ENCODE measurements at regions not wholly inside any gene's neighbourhood (a gene's known extent, or its start where the extent isn't known, plus 50 kb on each side); places are given as distances from the start of the nearest gene placed in this dataset.

GRCh38 chr3:76199382-76199781, 414.0 kb upstream of the ZNF717 start:
- intact Hi-C loops (cut with micrococcal nuclease; ENCODE audit: unreplicated experiment) (no loop called here), in situ Hi-C loops (cut with MboI) (no loop called here)
- Histone ChIP-seq H3K4me1 (ENCODE audit: control insufficient read depth, insufficient read depth, low read length) (no peaks in the 10 kb centered on the region), H3K27me3 (replicated peaks in 1 of 2; ENCODE audit: control insufficient read depth in 2 of 2, insufficient read depth in 2 of 2, low read length in 1 of 2) (no peaks in the 10 kb centered on the region), H3K4me3 (no peak overlapping the region), H3K9me3 (replicated peaks; ENCODE audit: control insufficient read depth, insufficient read depth, low read length) (no peaks in the 10 kb centered on the region), H3K4me2 (ENCODE audit: control insufficient read depth, insufficient read depth) (no peak overlapping the region), H3K9ac (ENCODE audit: control insufficient read depth, insufficient read depth, low read length) (no peak overlapping the region), H2AFZ (ENCODE audit: control insufficient read depth, low read depth, low read length) (no peak overlapping the region), H3K27ac (ENCODE audit: control insufficient read depth, insufficient read depth) (no peak overlapping the region), H3K79me2 (ENCODE audit: control insufficient read depth, insufficient read depth, low read length) (no peaks in the 10 kb centered on the region), H3K36me3 (ENCODE audit: control insufficient read depth in 2 of 2, insufficient read depth in 2 of 2, low read length in 1 of 2) (no peaks in the 10 kb centered on the region), H4K20me1 (ENCODE audit: control insufficient read depth, insufficient read depth) (no peaks in the 10 kb centered on the region)
- TF ChIP-seq MTA2 (IDR thresholded peaks at IDR 0.05; ENCODE audit: low read depth) = no peak
- TF ChIP-seq SMARCA5 (IDR thresholded peaks at IDR 0.05) = no peak
- no peak for TF ChIP-seq MXI1 (IDR thresholded peaks at IDR 0.05; ENCODE audit: low read depth, low read length)
- no peak for TF ChIP-seq POU2F2 (IDR thresholded peaks at IDR 0.05; ENCODE audit: borderline replicate concordance, low read depth, low read length)
- TF ChIP-seq IKZF2 (IDR thresholded peaks at IDR 0.05) = no peak
- TF ChIP-seq ZSCAN29 (IDR thresholded peaks at IDR 0.05) = no peak
- no peak for TF ChIP-seq NFXL1 (IDR thresholded peaks at IDR 0.05; ENCODE audit: borderline replicate concordance)
- TF ChIP-seq, protein P1, sequence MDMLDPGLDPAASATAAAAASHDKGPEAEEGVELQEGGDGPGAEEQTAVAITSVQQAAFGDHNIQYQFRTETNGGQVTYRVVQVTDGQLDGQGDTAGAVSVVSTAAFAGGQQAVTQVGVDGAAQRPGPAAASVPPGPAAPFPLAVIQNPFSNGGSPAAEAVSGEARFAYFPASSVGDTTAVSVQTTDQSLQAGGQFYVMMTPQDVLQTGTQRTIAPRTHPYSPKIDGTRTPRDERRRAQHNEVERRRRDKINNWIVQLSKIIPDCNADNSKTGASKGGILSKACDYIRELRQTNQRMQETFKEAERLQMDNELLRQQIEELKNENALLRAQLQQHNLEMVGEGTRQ (IDR thresholded peaks at IDR 0.05; ENCODE audit: borderline replicate concordance, low read depth, low read length) = no peak
- ChIA-PET SMC1A (ENCODE audit: uncharacterized antibody, unreplicated experiment) (interaction anchor here (1.1 kb wide), 1 partner anchor 14 kb away, joined by 3 read pairs; no protein-coding TSS in a partner anchor), CTCF (no interaction called here), RAD21 (ENCODE audit: unreplicated experiment) (no interaction called here), POLR2A (no interaction called here)
- no TSS peak for BruUV-seq (replicated peaks)
- 0% methylated on average over 5 of the region's 5 CpGs for WGBS (ENCODE audit: insufficient coverage, insufficient replicate concordance, low lambda C conversion rate, missing lambda C conversion rate)
- ATAC-seq (no peak), DNase-seq (ENCODE audit: low read depth, low spot score) (no peak), FAIRE-seq (no peak)

- intact Hi-C loops (cut with micrococcal nuclease; ENCODE audit: unreplicated experiment) (no loop called here), in situ Hi-C loops (cut with MboI) (no loop called here)
- no peaks in the 10 kb centered on the region for H4K20me1 ChIP-seq (ENCODE audit: control insufficient read depth, insufficient read depth)
- no peaks in the 10 kb centered on the region for H3K4me1 ChIP-seq (ENCODE audit: control insufficient read depth, insufficient read depth, low read length)
- SMC1A ChIA-PET (ENCODE audit: uncharacterized antibody, unreplicated experiment) = no interaction called here
- no peaks in the 10 kb centered on the region for H3K36me3 ChIP-seq (ENCODE audit: control insufficient read depth in 2 of 2, insufficient read depth in 2 of 2, low read length in 1 of 2)
- H3K9ac ChIP-seq (ENCODE audit: control insufficient read depth, insufficient read depth, low read length) = no peak overlapping the region
- BruUV-seq (replicated peaks) = no TSS peak
- WGBS (ENCODE audit: insufficient coverage, insufficient replicate concordance, low lambda C conversion rate, missing lambda C conversion rate) = 52% methylated on average over 12 of the region's 12 CpGs
- no peak overlapping the region for H2AFZ ChIP-seq (ENCODE audit: control insufficient read depth, low read depth, low read length)
- no peak overlapping the region for H3K4me3 ChIP-seq
- no peak overlapping the region for H3K4me2 ChIP-seq (ENCODE audit: control insufficient read depth, insufficient read depth)
- H3K27ac ChIP-seq (ENCODE audit: control insufficient read depth, insufficient read depth) = no peak overlapping the region
- H3K9me3 ChIP-seq (replicated peaks; ENCODE audit: control insufficient read depth, insufficient read depth, low read length) = no peaks in the 10 kb centered on the region
- H3K27me3 ChIP-seq (replicated peaks in 1 of 2; ENCODE audit: control insufficient read depth in 2 of 2, insufficient read depth in 2 of 2, low read length in 1 of 2) = no peaks in the 10 kb centered on the region
- RAD21 ChIA-PET (ENCODE audit: unreplicated experiment) = no interaction called here
- POLR2A ChIA-PET = no interaction called here
- ATAC-seq (no peak), FAIRE-seq (no peak), DNase-seq (ENCODE audit: low read depth, low spot score) (no peak)
- CTCF ChIA-PET = no interaction called here
- H3K79me2 ChIP-seq (ENCODE audit: control insufficient read depth, insufficient read depth, low read length) = no peaks in the 10 kb centered on the region
- no peak for TF ChIP-seq CHD2 (IDR thresholded peaks at IDR 0.05; ENCODE audit: borderline replicate concordance, low read depth, low read length)
- TF ChIP-seq ELK1 (IDR thresholded peaks at IDR 0.05; ENCODE audit: low read depth, low read length) = no peak
- TF ChIP-seq SMAD5 (IDR thresholded peaks at IDR 0.05; ENCODE audit: low read depth) = no peak
- TF ChIP-seq ESRRA (IDR thresholded peaks at IDR 0.05; ENCODE audit: low read length) = no peak
- TF ChIP-seq RUNX3 (IDR thresholded peaks at IDR 0.05; ENCODE audit: low read length) = no peak
- no peak for TF ChIP-seq RAD21 (IDR thresholded peaks at IDR 0.05; ENCODE audit: insufficient read depth, low read depth, low read length)
- TF ChIP-seq, protein P2, sequence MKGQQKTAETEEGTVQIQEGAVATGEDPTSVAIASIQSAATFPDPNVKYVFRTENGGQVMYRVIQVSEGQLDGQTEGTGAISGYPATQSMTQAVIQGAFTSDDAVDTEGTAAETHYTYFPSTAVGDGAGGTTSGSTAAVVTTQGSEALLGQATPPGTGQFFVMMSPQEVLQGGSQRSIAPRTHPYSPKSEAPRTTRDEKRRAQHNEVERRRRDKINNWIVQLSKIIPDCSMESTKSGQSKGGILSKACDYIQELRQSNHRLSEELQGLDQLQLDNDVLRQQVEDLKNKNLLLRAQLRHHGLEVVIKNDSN (IDR thresholded peaks at IDR 0.05; ENCODE audit: borderline replicate concordance, extremely low read length, insufficient read depth, low read depth, low read length) = no peak
- TF ChIP-seq POLR2AphosphoS2 (IDR thresholded peaks at IDR 0.05; ENCODE audit: low read depth, low read length) = no peak
- TF ChIP-seq POU2F2 (IDR thresholded peaks at IDR 0.05; ENCODE audit: borderline replicate concordance, low read depth, low read length) = no peak
Measured at GRCh38 chr3:76203578-76203977, 418.2 kb upstream of the ZNF717 start.
